OCI-LY7 (cell line): ENCODE measurements at regions not wholly inside any gene's neighbourhood (a gene's known extent, or its start where the extent isn't known, plus 50 kb on each side); places are given as distances from the start of the nearest gene placed in this dataset.

Experiments
- CTCF ChIP-seq: fragments of 200-600 bp; sonication (generic); conservative IDR thresholded peaks from 2 replicates; pipeline ENCODE4 v1.5.1; 2014; ENCODE audit warnings: mild to moderate bottlenecking, antibody characterized with exemption, low read length, moderate library complexity, mixed read lengths
- EZH2phosphoT487 ChIP-seq: fragments of 200-600 bp; sonication (generic); IDR thresholded peaks from 2 replicates; pipeline ENCODE4 v1.6.1; 2018; ENCODE audit warnings: low read depth, borderline replicate concordance, mild to moderate bottlenecking, mixed run types, antibody characterized with exemption, low read length, moderate library complexity, mixed read lengths

- TF ChIP-seq CTCF, result no peak
- TF ChIP-seq EZH2phosphoT487, result no peak
Measured at GRCh38 chr2:104562537-104562936, 291.4 kb upstream of the POU3F3 start.
